ENCODE measurements at regions not wholly inside any gene's neighbourhood (a gene's known extent, or its start where the extent isn't known, plus 50 kb on each side); places are given as distances from the start of the nearest gene placed in this dataset.

DNA sequence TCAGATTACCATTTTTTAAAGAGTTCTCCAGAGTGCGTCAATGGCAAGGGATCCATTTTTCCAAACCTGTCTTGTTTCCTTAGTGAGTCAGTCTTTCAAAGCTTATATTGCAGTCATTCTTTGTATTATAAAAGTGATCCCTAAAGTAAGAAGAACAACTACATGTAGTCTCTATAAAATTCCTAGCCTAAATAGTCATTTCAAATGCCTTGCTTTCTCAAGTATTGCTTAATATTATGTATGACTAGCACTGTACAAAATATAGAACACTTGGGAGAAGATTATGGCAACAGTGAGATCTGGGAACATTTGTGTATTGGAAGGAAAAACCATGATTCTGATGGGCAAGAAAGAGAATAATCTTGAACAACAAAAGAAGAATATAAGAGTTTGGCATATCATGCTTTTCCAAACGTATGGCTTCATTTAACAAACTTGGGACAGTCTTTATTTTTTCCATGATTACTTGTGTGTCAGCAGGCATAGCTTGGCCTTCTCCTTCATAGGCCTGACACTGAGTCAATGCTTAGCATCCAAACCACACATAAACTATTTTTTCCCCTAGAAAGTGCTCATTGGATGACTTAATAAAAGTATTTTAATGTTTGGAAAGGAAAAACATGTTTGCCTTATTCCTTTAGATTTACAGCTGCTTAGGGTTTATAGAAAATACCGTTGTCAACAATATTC lies 547.4 kb downstream of the LTN1 start:
- TF ChIP-seq, protein P1, sequence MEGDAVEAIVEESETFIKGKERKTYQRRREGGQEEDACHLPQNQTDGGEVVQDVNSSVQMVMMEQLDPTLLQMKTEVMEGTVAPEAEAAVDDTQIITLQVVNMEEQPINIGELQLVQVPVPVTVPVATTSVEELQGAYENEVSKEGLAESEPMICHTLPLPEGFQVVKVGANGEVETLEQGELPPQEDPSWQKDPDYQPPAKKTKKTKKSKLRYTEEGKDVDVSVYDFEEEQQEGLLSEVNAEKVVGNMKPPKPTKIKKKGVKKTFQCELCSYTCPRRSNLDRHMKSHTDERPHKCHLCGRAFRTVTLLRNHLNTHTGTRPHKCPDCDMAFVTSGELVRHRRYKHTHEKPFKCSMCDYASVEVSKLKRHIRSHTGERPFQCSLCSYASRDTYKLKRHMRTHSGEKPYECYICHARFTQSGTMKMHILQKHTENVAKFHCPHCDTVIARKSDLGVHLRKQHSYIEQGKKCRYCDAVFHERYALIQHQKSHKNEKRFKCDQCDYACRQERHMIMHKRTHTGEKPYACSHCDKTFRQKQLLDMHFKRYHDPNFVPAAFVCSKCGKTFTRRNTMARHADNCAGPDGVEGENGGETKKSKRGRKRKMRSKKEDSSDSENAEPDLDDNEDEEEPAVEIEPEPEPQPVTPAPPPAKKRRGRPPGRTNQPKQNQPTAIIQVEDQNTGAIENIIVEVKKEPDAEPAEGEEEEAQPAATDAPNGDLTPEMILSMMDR (IDR thresholded peaks at IDR 0.05), result no peak
- TF ChIP-seq POLR2A (IDR thresholded peaks at IDR 0.05), result no peak

Data from uterus (tissue), 2 donors.